ENCODE measurements at regions not wholly inside any gene's neighbourhood (a gene's known extent, or its start where the extent isn't known, plus 50 kb on each side); places are given as distances from the start of the nearest gene placed in this dataset.

- no peak for TF ChIP-seq USF1 (CRISPR knock-in tag; IDR thresholded peaks at IDR 0.05)
- TF ChIP-seq CTCF (IDR thresholded peaks at IDR 0.05) = no peak
- TF ChIP-seq CREB1 (CRISPR knock-in tag; IDR thresholded peaks at IDR 0.05) = no peak
- no peak for TF ChIP-seq SMAD3 (CRISPR knock-in tag; IDR thresholded peaks at IDR 0.05; ENCODE audit: borderline replicate concordance)
- no peak for TF ChIP-seq TEAD4 (CRISPR knock-in tag; IDR thresholded peaks at IDR 0.05)
- TF ChIP-seq MAX (CRISPR knock-in tag; IDR thresholded peaks at IDR 0.05) = no peak
- TF ChIP-seq HMGXB4 (CRISPR knock-in tag; IDR thresholded peaks at IDR 0.05) = no peak
- TF ChIP-seq ELF4 (CRISPR knock-in tag; IDR thresholded peaks at IDR 0.05; ENCODE audit: low read depth) = no peak
- TF ChIP-seq PREB (CRISPR knock-in tag; IDR thresholded peaks at IDR 0.05; ENCODE audit: borderline replicate concordance) = no peak
- no peak for TF ChIP-seq TCF7 (CRISPR knock-in tag; IDR thresholded peaks at IDR 0.05; ENCODE audit: low read depth)
Measured at GRCh38 chr13:64052521-64052920, 2636.9 kb upstream of the PCDH20 start.
